ENCODE measurements at regions not wholly inside any gene's neighbourhood (a gene's known extent, or its start where the extent isn't known, plus 50 kb on each side); places are given as distances from the start of the nearest gene placed in this dataset.
A peak's percentile ranks its signal among the peaks of the same experiment; 100 is the strongest.

GRCh38 chr20:48567145-48567544 is 260.7 kb downstream of the PREX1 start:
- H3K4me3 ChIP-seq (ENCODE audit: low read depth, low read length, poor library complexity, severe bottlenecking), result no peak overlapping the region
- H3K27me3 ChIP-seq (replicated peaks; ENCODE audit: insufficient read depth, low read depth, low read length, poor library complexity), result peaks cover 10% of the 10 kb centered on the region
- H3K9me3 ChIP-seq (ENCODE audit: low read depth, low read length, poor library complexity, severe bottlenecking), result no peaks in the 10 kb centered on the region
- H3K36me3 ChIP-seq (ENCODE audit: insufficient read depth, low read length, poor library complexity, severe bottlenecking), result no peaks in the 10 kb centered on the region
- no peak overlapping the region for H3K27ac ChIP-seq (ENCODE audit: low read depth, low read length, poor library complexity, severe bottlenecking)
- BruUV-seq (replicated peaks), result no TSS peak
- intact Hi-C loops (cut with micrococcal nuclease; ENCODE audit: unreplicated experiment), result no loop called here
- ChIA-PET POLR2A (ENCODE audit: low non-redundant PET) (no interaction called here), CTCF (no interaction called here)
- no peak for TF ChIP-seq EZH2 (IDR thresholded peaks at IDR 0.05; ENCODE audit: borderline replicate concordance, low read depth, low read length, poor library complexity, severe bottlenecking)
- TF ChIP-seq CTCF (conservative IDR thresholded peaks at IDR 0.05; ENCODE audit: low read depth, low read length), result no peak
- no peaks in the 10 kb centered on the region for H3K4me1 ChIP-seq (ENCODE audit: insufficient read depth, low read length, poor library complexity, severe bottlenecking)
- no peak for DNase-seq (ENCODE audit: low spot score)

- BruUV-seq (replicated peaks), result no TSS peak
- Histone ChIP-seq H3K4me3 (ENCODE audit: low read depth, low read length, poor library complexity, severe bottlenecking) (no peak overlapping the region), H3K27ac (ENCODE audit: low read depth, low read length, poor library complexity, severe bottlenecking) (no peak overlapping the region), H3K9me3 (ENCODE audit: low read depth, low read length, poor library complexity, severe bottlenecking) (no peaks in the 10 kb centered on the region), H3K27me3 (replicated peaks; ENCODE audit: insufficient read depth, low read depth, low read length, poor library complexity) (peaks cover 10% of the 10 kb centered on the region), H3K4me1 (ENCODE audit: insufficient read depth, low read length, poor library complexity, severe bottlenecking) (no peaks in the 10 kb centered on the region), H3K36me3 (ENCODE audit: insufficient read depth, low read length, poor library complexity, severe bottlenecking) (no peaks in the 10 kb centered on the region)
- DNase-seq (ENCODE audit: low spot score), result no peak
- intact Hi-C loops (cut with micrococcal nuclease; ENCODE audit: unreplicated experiment), result no loop called here
- ChIA-PET POLR2A (ENCODE audit: low non-redundant PET) (no interaction called here), CTCF (no interaction called here)
- no peak for TF ChIP-seq EZH2 (IDR thresholded peaks at IDR 0.05; ENCODE audit: borderline replicate concordance, low read depth, low read length, poor library complexity, severe bottlenecking)
- TF ChIP-seq CTCF (conservative IDR thresholded peaks at IDR 0.05; ENCODE audit: low read depth, low read length), result no peak
Measured at GRCh38 chr20:48564982-48565539, 262.7 kb downstream of the PREX1 start.

- no peak for TF ChIP-seq EZH2 (IDR thresholded peaks at IDR 0.05; ENCODE audit: borderline replicate concordance, low read depth, low read length, poor library complexity, severe bottlenecking)
- no peak for TF ChIP-seq CTCF (conservative IDR thresholded peaks at IDR 0.05; ENCODE audit: low read depth, low read length)
- no peaks in the 10 kb centered on the region for H3K4me1 ChIP-seq (ENCODE audit: insufficient read depth, low read length, poor library complexity, severe bottlenecking)
- no peaks in the 10 kb centered on the region for H3K9me3 ChIP-seq (ENCODE audit: low read depth, low read length, poor library complexity, severe bottlenecking)
- H3K36me3 ChIP-seq (ENCODE audit: insufficient read depth, low read length, poor library complexity, severe bottlenecking), result no peaks in the 10 kb centered on the region
- H3K27me3 ChIP-seq (replicated peaks; ENCODE audit: insufficient read depth, low read depth, low read length, poor library complexity), result peaks cover 10% of the 10 kb centered on the region
- peak; percentile 14 for DNase-seq (ENCODE audit: low spot score)
- H3K27ac ChIP-seq (ENCODE audit: low read depth, low read length, poor library complexity, severe bottlenecking), result no peak overlapping the region
- POLR2A ChIA-PET (ENCODE audit: low non-redundant PET), result no interaction called here
- no peak overlapping the region for H3K4me3 ChIP-seq (ENCODE audit: low read depth, low read length, poor library complexity, severe bottlenecking)
- CTCF ChIA-PET, result no interaction called here
- no TSS peak for BruUV-seq (replicated peaks)
- intact Hi-C loops (cut with micrococcal nuclease; ENCODE audit: unreplicated experiment), result no loop called here
Measured at GRCh38 chr20:48563191-48563870, 264.5 kb downstream of the PREX1 start.

Measured in A673 (cell line).